ENCODE measurements at regions not wholly inside any gene's neighbourhood (a gene's known extent, or its start where the extent isn't known, plus 50 kb on each side); places are given as distances from the start of the nearest gene placed in this dataset.

GRCh38 chr3:197376735-197377555 is 78.5 kb upstream of the DLG1 start:
- ATAC-seq, result no peak
- no peaks in the 10 kb centered on the region for H3K27me3 ChIP-seq
- 61 to 74% methylated on average over 4 to 9 of the region's 10 CpGs for WGBS, 2 donors (ENCODE audit: low coverage in 1 of 2)

GRCh38 chr3:197376020-197376419 is 77.6 kb upstream of the DLG1 start:
- WGBS, 2 donors (ENCODE audit: low coverage in 1 of 2), result 60 to 82% methylated on average over 1 to 3 of the region's 4 CpGs
- H3K27ac ChIP-seq, result no peak overlapping the region

More at GRCh38 chr3:197376735-197377555, 78.5 kb upstream of the DLG1 start:
- H3K4me1 ChIP-seq, result no peaks in the 10 kb centered on the region
- H3K36me3 ChIP-seq, result no peaks in the 10 kb centered on the region
- H3K4me3 ChIP-seq, result no peak overlapping the region
- no peak overlapping the region for H3K27ac ChIP-seq
- no peak for TF ChIP-seq POLR2AphosphoS5 (IDR thresholded peaks at IDR 0.05)
- no peak for TF ChIP-seq CTCF (IDR thresholded peaks at IDR 0.05)
- no peak for TF ChIP-seq EP300 (IDR thresholded peaks at IDR 0.05)
- TF ChIP-seq POLR2A (IDR thresholded peaks at IDR 0.05), result no peak
- H3K9me3 ChIP-seq, result no peaks in the 10 kb centered on the region

GRCh38 chr3:197375001-197375441 is 76.6 kb upstream of the DLG1 start:
- TF ChIP-seq POLR2A (IDR thresholded peaks at IDR 0.05) (no peak), POLR2AphosphoS5 (IDR thresholded peaks at IDR 0.05) (no peak), EP300 (IDR thresholded peaks at IDR 0.05) (no peak), CTCF (IDR thresholded peaks at IDR 0.05) (no peak)
- Histone ChIP-seq H3K4me1 (no peaks in the 10 kb centered on the region), H3K4me3 (no peak overlapping the region), H3K27ac (no peak overlapping the region), H3K36me3 (no peaks in the 10 kb centered on the region), H3K27me3 (no peaks in the 10 kb centered on the region), H3K9me3 (no peaks in the 10 kb centered on the region)
- ATAC-seq, result no peak
- 90 to 93% methylated on average over 2 to 6 of the region's 11 CpGs for WGBS, 2 donors (ENCODE audit: low coverage in 1 of 2)

More at GRCh38 chr3:197376020-197376419, 77.6 kb upstream of the DLG1 start:
- H3K36me3 ChIP-seq, result no peaks in the 10 kb centered on the region
- no peaks in the 10 kb centered on the region for H3K27me3 ChIP-seq
- TF ChIP-seq EP300 (IDR thresholded peaks at IDR 0.05) (no peak), POLR2A (IDR thresholded peaks at IDR 0.05) (no peak), CTCF (IDR thresholded peaks at IDR 0.05) (no peak), POLR2AphosphoS5 (IDR thresholded peaks at IDR 0.05) (no peak)
- no peak overlapping the region for H3K4me3 ChIP-seq
- ATAC-seq, result no peak
- H3K4me1 ChIP-seq, result no peaks in the 10 kb centered on the region
- H3K9me3 ChIP-seq, result no peaks in the 10 kb centered on the region

- WGBS, 2 donors (ENCODE audit: low coverage in 1 of 2), result 94 to 98% methylated on average over 5 to 8 of the region's 8 CpGs
- no peak overlapping the region for H3K27ac ChIP-seq
- no peaks in the 10 kb centered on the region for H3K36me3 ChIP-seq
- H3K27me3 ChIP-seq, result no peaks in the 10 kb centered on the region
- no peak overlapping the region for H3K4me3 ChIP-seq
- H3K9me3 ChIP-seq, result no peaks in the 10 kb centered on the region
- no peaks in the 10 kb centered on the region for H3K4me1 ChIP-seq
- ATAC-seq, result no peak
- TF ChIP-seq POLR2A (IDR thresholded peaks at IDR 0.05), result no peak
- no peak for TF ChIP-seq EP300 (IDR thresholded peaks at IDR 0.05)
- no peak for TF ChIP-seq CTCF (IDR thresholded peaks at IDR 0.05)
- no peak for TF ChIP-seq POLR2AphosphoS5 (IDR thresholded peaks at IDR 0.05)
Observed at GRCh38 chr3:197373096-197373495, 74.7 kb upstream of the DLG1 start.
